HS-5 (cell line): ENCODE measurements at regions not wholly inside any gene's neighbourhood (a gene's known extent, or its start where the extent isn't known, plus 50 kb on each side); places are given as distances from the start of the nearest gene placed in this dataset.
A peak's percentile ranks its signal among the peaks of the same experiment; 100 is the strongest.
"Not testable (repeated sequence)": the region's sequence is repeated elsewhere in the genome, so short reads cannot be mapped to it uniquely, and the experiment has no call there.

ENCODE experiments used
- DNase-seq: peaks from one replicate; pipeline ENCODE4 v3.0.0-alpha.2; 2012; ENCODE audit warnings: low read depth

DNA sequence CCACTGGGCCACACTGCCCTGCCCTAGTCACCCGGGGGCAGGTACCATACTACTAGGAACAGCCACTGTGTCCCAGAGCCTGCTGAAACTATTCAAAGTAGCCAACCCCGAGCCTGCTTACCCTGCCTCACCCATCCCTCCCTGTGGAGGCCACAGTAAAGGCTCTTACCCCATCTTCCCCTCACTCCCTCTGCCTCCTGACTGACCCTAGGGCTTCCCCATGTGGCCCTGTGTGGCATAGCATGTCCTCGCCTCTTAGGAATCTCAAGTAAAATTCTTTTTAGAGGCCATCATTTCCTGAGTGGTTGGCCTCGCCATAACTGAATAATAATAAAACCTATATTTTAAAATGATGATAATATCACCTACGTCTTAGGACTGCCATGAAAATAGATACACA, 112.2 kb upstream of the SLC6A11 start:
- peak; percentile 32 for DNase-seq

DNA sequence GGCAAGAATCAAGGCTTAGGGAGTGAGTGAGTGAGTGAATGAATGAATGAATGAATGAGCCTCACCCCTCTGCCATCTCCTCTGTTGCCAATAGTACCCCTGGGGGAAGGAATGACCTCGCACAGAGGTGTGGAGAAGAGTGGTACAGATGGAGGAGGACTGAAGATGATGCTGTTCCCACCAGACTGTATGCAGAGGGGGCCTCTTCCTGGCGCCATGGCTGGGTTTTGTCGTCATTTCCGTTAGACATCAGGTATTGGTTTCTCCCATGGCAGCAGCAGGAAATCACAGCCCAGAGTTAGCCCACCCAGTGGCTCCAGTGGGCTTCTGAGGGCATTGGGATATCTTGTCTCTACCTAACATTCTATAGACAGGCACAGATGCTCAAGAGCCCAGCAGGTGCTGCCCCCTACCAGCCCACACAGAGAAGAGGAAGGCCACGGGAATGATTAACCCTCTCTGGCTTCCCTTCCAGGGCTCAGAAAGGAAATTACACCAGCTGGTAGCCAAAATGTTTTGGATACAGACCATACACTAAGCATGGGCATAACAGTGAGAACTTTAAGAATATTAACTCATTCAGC, 109.8 kb upstream of the SLC6A11 start:
- no peak for DNase-seq

DNA sequence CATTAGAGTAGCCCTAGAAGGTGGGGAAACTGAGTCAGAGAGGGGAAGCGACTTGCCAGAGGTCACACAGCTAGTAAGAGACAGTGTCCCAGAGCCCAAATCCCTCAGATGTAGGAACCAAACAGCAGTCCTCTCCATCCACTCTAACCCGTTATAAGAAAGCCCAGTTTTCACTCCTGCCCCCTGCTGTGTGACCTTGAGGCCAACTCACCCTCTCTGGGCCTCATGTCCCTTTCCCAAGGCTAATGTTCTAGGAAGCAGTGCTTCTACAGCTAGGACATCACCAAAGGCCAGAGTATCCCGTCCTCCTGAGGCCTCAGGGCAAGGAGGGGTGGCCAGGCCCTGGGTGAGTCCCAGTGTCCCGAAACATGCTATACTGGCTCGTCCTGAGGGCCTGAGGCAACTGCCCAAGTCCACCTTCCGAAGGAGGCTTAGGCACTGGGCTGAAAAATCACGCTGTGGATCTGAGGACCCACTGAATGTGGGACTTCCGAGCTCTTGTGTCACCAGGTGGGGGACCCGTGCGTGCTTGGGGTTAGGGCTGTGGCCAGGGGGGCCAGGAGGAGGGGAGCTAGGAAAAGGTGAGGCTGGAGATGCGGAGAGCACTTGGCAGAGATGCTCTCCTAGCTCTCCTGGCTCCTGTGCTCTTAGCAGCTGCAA, 109.2 kb upstream of the SLC6A11 start:
- DNase-seq: no peak

DNA sequence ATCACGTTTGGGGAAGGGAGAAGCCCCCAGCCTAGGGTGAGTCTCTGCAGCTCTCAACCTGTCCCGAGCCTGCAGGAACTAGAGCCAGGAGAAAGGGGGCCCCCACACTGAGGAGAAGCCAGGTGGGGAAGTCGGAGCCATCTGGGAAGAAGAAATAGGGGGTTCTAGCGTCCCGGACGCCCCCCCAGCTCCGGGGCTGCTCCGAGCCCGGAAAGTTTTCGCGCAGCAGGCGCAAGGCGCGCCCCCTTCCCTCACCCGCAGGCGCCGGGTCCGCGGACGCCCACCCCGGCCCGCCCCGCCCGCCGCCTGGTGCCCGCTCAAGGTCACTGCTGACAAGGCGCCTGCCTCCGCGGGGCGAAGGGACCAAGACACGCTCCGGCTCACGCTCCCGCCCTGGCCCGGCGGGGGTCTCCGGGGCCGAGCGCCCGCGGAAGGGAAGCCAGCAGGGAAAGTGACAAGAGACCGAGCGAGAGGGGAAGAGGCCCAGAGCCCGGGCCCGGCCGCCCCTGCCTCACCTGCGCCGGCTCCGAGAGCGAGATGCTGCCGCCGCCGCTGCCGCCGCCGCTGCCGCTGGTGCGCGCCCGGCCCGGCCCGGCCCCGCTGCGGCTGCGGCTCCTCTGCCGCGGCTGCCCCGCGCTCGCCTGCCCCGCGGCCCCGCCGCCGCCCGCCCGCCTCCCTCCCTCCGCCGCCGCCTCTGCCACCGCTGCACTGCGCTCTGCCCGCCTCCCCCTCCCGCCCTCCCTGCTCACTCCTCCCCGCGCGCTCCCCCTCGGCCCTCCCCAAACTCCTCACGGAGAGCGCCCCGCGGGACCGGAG, 108.4 kb upstream of the SLC6A11 start:
- DNase-seq: no peak

DNA sequence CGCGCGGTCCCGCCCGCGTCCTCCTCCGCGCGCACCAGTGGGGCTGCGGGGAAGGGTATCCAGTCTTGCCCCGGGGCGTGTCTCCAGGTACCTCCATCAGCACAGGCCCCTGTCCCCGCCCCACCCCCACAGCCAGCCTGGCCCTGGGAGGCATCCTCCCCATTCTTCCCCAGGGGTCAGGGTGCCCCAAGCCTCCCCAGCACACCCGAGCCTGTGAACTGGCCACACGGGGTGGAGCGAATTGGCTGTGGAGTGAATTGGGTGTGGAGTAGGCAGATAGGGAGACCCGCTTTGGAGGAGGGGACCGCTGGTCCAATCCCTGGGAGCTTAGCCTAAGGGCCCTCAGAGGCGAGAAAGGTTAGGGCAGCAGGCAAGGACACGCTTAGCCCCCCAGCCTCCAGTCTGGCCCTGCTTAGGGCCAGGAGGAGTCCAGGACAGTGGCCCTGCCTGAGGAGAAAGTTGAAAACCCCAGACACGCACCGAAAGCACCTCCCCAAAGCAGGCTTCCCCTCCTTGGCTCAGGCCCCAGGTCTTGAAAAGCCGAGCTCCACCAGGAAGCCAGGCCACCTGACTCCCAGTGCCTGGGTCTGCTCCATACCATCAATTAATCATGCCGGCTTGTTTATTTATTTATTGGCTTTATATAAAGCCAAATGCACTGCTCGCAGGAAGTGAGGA, 107.7 kb upstream of the SLC6A11 start:
- DNase-seq: no peak

DNA sequence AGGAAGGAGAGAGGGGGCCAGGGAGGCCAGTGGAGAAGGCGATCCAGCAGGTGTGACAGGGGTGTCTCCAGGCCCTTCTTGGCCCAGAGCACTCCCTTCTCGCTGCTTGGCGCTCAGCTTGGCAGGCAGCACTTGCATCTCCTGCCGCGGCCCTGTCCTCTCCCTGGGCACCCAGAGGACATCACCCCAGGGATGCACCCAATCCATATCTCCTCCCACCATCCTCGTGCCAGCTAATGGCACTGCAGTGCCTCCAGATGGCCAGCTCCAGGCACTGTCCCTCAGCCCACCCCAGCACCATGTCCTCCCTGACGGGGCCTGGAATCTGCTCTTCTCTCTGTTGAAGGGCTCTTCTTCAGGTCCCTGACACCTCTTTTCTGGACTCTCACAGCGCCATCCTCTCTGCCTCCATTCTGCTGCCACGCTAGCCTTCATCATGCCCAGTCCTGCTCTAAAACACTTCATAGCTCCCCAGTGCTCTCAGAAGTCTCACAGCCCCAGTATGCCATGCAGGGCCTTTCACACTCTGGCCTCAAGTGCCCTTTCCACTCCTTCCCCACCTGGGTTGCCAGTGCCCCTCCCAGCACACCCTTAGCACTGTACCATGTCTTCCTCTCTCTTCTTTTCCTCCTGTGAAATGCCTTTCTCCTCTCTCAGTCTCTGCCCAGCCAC, 106.8 kb upstream of the SLC6A11 start:
- DNase-seq: no peak

DNA sequence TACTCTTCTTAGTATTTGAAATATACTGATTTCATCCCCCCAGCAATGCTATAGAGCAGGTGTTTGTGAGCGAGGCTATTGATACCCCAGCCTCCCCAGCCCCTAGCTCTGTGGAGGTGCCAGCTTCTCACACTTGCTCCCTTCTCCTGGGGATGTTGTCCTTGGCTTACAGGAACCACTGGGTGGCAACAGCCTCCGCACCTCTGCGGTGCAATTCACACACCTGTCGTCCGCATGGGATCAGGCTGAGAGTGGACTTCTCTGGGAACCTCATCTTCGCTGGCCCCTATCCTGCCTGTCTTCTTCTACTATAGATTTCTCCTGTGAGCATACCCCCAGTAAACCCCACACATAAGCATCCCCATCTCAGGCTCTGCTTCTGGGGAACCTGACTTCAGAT, 103.9 kb upstream of the SLC6A11 start:
- DNase-seq: no peak

DNA sequence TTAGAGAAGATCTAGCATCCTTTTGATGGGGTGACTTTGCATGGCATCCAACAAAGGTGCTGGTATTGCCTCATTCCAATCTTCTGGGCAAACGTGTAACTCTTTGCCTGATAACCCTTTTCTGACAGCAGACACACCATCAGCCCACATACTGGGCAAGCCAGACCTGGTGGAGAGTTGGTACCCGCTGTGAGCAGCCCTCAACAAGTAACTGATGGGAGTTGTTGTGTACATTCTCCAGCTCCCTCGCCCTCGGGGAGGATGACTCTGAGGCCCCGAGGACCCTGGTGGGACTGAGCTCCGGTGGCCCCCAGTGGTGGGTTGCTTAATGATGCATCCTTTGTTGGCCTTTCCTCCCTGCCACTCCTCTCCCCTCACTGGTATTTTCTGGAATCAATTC, 102.4 kb upstream of the SLC6A11 start:
- no peak for DNase-seq

DNA sequence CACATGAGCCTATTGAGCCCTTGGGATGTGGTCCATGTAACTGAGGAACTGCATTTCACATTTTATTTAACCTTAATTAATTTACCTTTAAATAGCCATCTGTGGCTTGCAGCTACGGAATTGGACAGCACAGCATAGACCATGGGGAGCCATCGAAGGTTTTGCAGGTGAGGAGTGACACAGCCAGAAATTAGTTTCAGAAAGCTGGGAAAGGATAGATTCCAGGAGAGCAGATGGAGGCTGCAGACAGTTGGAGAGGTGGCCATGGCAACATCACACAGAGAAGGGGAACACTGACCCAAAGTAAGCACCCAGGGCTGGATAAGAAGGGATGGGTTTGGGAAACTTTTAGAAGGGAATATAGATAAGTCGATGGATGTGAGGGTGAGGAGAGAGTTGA, 100.1 kb upstream of the SLC6A11 start:
- DNase-seq: no peak

DNA sequence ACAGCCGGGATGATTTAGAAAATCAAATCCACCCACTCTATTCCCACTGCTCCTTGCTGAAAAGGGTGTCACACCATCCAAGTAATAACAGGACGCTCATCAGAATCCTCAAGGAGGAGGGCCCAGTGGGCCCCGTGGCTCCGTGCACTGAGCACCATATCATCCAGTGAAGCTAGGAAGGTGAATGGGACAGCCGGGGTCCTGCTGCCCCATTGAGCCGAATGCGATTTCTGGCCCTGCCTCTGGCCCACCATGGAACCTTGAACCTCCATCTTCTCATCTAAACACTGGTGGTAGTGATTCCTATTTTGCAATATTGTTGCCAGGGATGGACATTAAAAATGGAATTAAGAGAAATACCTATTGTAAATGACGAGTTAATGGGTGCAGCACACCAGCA, 99.1 kb upstream of the SLC6A11 start:
- no peak for DNase-seq

DNA sequence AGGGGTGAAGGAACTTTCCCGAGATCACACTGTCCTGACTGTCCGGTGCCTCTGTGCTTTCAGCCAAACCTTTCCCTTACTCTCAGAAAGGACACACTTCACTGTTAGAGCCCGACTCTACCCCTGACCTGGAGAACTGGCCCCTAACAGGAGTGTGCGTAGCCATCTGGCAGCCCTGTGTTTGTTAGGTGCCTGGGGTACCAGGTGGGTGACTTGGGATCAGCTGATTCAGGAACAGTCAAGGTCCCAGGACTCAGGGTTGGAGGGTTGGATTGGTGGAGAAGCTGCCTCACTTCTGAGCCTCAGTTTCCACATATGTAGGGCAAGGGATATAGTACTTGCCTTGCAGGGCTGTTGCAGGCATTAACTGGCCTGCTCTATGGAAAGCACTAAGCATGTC, 98.3 kb upstream of the SLC6A11 start:
- DNase-seq: no peak

DNA sequence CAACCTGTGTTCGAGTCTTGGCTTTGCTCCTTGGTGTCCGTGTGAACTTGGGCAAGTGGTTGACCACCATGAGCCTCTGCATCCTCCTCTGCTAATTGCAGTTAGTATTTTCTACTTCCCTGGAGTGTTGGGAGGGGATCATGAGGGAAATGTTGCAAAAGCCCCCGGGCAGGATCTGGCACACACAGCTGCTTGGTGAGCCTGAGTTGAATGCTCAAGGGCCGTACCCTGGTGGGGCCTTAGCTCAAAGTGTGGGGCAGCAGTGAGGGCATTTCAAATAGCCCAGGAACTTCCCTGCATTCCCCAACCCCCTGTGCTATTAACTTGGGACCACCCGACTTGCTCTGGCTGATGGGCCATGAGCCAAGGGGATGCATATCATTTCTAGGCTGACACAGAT, 94.9 kb upstream of the SLC6A11 start:
- DNase-seq: no peak

DNA sequence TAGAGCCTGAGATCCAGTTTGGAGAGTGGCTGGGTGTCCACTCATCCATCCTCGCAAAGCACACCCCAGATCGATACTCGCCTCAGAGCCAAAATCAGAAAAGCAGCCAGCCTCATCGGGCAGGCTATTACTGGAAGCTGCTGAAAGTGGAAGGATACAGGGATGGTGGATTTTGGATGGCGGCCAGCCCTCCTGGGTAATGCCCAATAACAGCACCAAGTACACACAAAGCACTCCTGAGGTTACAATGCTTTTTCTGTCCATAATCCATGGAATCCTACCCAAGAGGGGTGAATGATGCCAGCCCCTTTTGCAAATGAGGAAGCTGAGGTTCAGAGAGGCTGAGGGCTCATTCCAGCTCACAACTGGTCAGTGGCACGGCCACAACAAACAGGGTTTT, 93.1 kb upstream of the SLC6A11 start:
- no peak for DNase-seq

DNA sequence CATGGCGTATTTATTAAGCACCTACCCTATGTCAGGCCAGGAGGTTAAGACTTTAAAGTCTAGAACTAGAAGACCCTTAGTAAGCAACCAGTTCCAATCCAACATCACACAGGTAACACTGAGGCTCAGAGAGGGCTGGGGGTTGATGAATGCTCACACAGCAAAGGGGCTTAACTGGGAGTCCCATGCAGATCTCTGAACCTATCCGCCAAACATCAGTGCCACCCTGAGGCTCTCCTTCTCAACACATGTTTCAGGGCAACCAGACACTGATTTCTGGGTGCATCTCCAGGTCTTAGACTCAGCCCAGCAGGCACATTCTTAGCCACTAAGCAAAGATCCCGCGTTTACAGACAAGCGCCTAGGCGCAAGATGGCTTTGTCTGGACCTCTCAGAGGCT, 92.0 kb upstream of the SLC6A11 start:
- no peak for DNase-seq

DNA sequence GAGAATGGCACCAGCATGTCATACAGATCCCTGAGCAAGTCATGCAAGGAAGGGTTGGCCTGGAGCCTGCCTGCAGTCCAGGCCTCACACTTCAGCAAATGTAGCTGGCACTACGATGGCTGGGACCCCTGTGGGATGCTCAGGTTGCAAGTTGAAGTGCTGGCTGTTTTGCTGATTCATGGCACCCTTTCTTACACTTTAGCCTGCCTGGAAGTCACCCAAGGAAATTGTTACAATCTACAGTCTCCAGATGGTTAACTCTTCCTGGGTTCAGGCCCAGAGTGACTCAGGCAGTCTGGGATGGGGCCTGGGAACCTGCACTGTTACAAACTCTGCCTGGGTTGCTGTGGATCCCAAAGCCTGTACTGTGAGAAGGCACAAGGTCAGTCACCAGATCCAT, 91.0 kb upstream of the SLC6A11 start:
- DNase-seq: no peak

DNA sequence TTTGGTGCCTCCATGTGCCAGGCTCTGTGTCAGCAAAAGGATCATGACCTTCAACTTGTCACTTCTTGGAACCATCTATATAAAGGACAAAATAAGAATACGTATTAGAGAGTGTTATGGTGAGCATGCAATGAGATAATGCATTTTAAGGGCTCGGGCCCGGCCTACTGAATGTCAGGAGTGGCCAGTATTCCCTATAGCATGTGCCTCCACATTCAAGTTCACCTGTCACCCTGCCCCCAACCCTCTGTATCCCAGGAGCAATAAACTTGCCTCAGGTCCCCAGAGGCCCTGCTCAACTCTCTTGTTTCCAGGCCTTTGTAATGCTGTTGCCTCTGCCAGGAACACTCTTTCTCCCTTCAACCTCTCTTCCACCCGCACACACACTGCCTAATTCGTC, 90.2 kb upstream of the SLC6A11 start:
- DNase-seq: no peak

DNA sequence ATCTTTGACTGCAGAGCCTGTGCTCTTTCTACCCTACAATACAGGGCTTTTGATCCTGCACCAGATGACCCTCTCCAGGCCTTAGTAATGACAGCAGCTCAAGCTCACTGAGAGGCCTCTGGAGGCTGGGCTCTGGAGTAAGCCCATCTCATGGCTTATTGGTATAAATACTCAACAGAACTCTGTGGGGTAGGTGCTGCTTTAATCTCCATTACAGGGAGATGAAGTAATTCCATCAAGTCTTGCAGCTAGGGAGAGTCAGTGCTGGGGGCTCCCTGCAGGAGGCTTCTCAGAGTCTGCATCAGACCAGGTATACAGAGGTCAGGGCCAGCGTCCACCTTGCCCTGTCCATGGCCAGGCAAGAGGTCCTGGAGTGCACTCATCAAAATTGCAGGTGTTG, 89.2 kb upstream of the SLC6A11 start:
- DNase-seq: no peak

DNA sequence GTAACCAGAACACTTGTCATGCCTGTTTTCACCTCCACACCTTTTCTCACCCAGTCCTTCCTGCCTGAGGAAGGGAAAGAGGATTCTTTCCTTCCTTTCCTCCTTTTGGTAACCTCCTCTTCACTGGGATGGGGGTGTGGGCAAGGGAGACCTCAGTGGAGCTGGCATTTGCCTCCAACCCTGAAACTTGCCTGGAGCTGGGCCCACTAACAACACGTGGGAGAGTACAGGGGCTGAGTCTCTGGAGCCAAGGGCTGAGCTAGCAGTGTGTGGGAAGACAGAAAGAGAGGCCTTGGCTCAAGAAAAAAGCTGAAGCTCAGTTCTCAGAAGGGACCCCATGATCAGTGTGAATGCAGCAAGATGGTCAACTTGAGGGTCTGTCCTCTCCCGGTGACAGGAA, 86.6 kb upstream of the SLC6A11 start:
- no peak for DNase-seq

DNA sequence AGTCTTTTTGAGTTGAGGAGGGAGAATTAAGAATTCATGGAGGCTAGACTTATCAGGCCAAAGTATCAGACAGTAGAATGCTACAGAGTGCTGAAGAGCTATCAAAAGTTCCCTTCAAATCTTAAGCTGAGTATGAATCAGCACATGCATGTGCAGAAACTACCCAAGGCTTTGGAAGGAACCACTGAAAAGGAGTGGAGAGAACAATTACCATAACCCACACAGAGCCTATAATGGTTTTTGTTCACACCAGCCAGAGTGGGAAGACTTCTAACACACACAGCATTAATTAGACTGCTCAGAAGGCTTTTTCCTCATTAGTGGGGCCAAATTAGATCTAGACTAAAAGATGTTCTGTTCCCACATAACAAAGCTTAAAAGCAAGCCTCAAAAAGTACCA, 83.7 kb upstream of the SLC6A11 start:
- no peak for DNase-seq

DNA sequence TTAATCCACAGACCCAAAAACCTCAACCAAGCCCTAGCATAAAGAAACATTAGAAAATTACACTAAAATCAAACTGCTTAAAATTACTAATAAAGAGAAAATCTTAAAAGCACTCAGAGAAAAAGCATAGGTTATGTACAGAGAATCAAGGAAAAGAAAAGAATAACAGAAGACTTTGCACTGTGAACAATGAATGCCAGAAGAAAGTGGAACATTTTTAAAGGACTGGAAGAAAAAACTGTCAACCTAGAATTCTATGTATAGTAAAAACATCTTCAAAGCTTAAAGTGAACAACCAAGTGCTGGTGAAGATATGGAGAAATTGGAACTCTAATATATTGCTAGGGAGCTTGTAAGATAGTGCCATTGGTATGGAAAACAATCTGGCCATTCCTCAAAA, 82.7 kb upstream of the SLC6A11 start:
- DNase-seq: no peak

DNA sequence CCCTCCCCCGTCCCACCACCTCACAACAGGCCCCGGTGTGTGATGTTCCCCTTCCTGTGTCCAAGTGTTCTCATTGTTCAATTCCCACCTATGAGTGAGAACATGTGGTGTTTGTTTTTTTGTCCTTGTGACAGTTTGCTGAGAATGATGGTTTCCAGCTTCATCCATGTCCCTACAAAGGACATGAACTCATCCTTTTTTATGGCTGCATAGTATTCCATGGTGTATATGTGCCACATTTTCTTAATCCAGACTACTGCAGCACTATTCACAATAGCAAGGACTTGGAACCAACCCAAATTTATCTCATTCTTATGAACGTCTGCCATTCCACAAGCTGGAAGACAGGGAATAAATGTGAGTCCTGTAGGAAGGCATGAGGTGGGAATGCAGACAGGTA, 79.6 kb upstream of the SLC6A11 start:
- DNase-seq: not testable (repeated sequence)

DNA sequence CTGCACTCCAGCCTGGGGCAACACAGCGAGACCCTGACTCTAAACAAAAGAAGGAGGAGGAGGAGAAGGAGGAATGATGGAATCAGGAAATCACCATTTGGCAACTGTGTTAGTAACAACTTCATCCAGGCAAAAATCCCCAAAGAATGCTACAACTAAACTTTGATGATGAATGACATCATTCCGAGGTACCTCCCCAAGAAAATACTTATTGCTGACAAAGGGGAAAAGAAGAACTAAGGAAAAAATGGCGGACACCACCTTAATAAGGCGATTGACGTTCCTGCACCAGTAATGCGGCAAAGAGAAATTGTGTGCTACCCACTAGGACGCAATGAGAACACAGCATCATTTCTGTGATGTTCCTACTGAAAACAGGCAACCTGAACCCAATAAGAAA, 78.2 kb upstream of the SLC6A11 start:
- DNase-seq: no peak
